IPS-18a (cell line): ENCODE measurements at regions not wholly inside any gene's neighbourhood (a gene's known extent, or its start where the extent isn't known, plus 50 kb on each side); places are given as distances from the start of the nearest gene placed in this dataset.

Experiments
- H3K27ac ChIP-seq: one replicate; pipeline ENCODE4 v1.5.1; 2013; ENCODE audit warnings: low read length
- H3K27me3 ChIP-seq: one replicate; pipeline ENCODE4 v1.6.1; 2013; ENCODE audit warnings: mild to moderate bottlenecking, low read length; ENCODE audit not compliant: control insufficient read depth, insufficient read depth
- H3K36me3 ChIP-seq: one replicate; pipeline ENCODE4 v1.6.1; 2013; ENCODE audit warnings: low read depth, low read length; ENCODE audit not compliant: control insufficient read depth
- H3K4me1 ChIP-seq: one replicate; pipeline ENCODE4 v1.6.1; 2013; ENCODE audit warnings: low read depth, low read length; ENCODE audit not compliant: control insufficient read depth
- H3K4me3 ChIP-seq: one replicate; pipeline ENCODE4 v1.5.1; 2013; ENCODE audit warnings: low read length
- H3K9ac ChIP-seq: one replicate; pipeline ENCODE4 v1.6.1; 2013; ENCODE audit warnings: mild to moderate bottlenecking, low read length, moderate library complexity
- H3K9me3 ChIP-seq: one replicate; pipeline ENCODE4 v1.6.1; 2013; ENCODE audit warnings: low read depth, low read length; ENCODE audit not compliant: control insufficient read depth

DNA sequence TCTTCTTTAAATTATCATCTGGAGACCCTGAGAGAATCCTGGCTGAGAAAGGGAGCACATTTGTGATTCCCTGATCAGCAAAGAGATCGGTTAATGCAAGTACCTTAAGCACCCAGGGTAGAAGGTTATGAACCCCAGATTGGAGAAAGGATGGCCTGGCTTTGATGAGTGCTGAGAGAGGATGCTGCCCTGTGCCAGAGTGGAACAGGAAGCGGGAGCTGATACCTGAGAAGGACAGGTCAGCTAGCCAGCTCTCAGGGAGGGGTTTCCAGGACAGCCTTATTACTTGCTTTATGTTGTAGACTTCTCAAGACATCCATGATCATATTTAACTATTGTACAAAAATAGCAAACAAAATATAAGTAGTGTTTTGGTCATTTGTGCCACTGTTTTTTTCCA lies 141.9 kb downstream of the GATB start:
- Histone ChIP-seq H3K9me3 (no peaks in the 10 kb centered on the region), H3K27me3 (no peaks in the 10 kb centered on the region), H3K4me1 (peaks cover 14% of the 10 kb centered on the region), H3K36me3 (no peaks in the 10 kb centered on the region), H3K27ac (no peak overlapping the region), H3K9ac (no peak overlapping the region), H3K4me3 (no peak overlapping the region)

DNA sequence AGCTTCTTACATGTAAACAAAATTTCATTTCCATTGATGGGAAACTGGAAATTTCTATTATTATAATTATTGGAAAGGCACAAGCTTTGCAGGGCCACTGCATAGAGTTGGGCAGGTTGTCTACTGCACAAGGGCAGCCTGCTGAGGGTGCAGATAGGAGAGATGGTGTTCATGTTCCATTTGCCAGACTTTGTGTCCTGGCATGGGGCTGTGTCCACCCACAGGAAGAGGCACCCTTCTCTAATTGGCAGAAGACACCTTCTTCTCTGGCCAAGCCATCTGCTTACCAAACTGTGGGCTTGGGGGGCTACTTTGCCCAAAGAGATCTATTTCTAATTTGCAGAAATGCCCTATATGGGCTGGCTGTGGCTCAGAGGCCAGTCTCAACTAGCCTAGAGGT lies 140.7 kb downstream of the GATB start:
- Histone ChIP-seq H3K27me3 (no peaks in the 10 kb centered on the region), H3K9ac (no peak overlapping the region), H3K4me3 (no peak overlapping the region), H3K4me1 (peaks cover 14% of the 10 kb centered on the region), H3K36me3 (no peaks in the 10 kb centered on the region), H3K9me3 (no peaks in the 10 kb centered on the region), H3K27ac (no peak overlapping the region)
